ENCODE measurements at regions not wholly inside any gene's neighbourhood (a gene's known extent, or its start where the extent isn't known, plus 50 kb on each side); places are given as distances from the start of the nearest gene placed in this dataset.

DNA sequence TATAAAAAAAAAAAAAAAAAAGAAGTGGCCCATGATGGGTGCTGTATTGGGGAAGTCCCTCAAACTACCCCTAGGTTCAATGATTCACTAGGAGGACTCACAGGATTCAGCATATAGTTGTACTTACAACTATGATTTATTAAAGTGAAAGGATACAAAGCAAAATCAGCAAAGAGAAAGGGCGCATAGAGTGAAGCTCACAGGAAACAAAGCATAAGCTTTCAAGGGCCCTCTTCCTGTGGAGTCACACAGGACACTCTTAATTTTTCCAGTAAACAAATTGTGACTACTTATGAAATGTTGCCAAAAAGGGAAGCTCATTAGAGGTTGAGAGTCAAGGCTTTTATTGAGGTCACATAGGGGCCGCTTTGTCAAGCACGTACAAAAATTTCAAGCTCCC, 153.7 kb upstream of the GAP43 start:
- intact Hi-C loops (cut with DNase I): no loop called here
- no peak overlapping the region for H3K4me3 ChIP-seq
- no peaks in the 10 kb centered on the region for H3K4me1 ChIP-seq
- no peaks in the 10 kb centered on the region for H3K9me3 ChIP-seq
- 44 to 60% methylated on average over 3 of the region's 3 CpGs for WGBS, 2 donors
- no peaks in the 10 kb centered on the region for H3K27me3 ChIP-seq
- H3K27ac ChIP-seq: no peak overlapping the region
- no peak for DNase-seq
- H3K36me3 ChIP-seq (replicated peaks in 1 of 2; ENCODE audit: insufficient read depth in 1 of 2, low read depth in 2 of 2): no peaks in the 10 kb centered on the region
- ATAC-seq: no peak
- TF ChIP-seq, protein P1, sequence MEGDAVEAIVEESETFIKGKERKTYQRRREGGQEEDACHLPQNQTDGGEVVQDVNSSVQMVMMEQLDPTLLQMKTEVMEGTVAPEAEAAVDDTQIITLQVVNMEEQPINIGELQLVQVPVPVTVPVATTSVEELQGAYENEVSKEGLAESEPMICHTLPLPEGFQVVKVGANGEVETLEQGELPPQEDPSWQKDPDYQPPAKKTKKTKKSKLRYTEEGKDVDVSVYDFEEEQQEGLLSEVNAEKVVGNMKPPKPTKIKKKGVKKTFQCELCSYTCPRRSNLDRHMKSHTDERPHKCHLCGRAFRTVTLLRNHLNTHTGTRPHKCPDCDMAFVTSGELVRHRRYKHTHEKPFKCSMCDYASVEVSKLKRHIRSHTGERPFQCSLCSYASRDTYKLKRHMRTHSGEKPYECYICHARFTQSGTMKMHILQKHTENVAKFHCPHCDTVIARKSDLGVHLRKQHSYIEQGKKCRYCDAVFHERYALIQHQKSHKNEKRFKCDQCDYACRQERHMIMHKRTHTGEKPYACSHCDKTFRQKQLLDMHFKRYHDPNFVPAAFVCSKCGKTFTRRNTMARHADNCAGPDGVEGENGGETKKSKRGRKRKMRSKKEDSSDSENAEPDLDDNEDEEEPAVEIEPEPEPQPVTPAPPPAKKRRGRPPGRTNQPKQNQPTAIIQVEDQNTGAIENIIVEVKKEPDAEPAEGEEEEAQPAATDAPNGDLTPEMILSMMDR (IDR thresholded peaks at IDR 0.05): no peak
- no peak for TF ChIP-seq POLR2A (IDR thresholded peaks at IDR 0.05)

- no peak overlapping the region for H3K27ac ChIP-seq
- H3K9me3 ChIP-seq: no peaks in the 10 kb centered on the region
- no peak overlapping the region for H3K4me3 ChIP-seq
- ATAC-seq: no peak
- no peaks in the 10 kb centered on the region for H3K4me1 ChIP-seq
- DNase-seq: no peak
- TF ChIP-seq, protein P1 (IDR thresholded peaks at IDR 0.05): no peak
- TF ChIP-seq POLR2A (IDR thresholded peaks at IDR 0.05): no peak
- H3K36me3 ChIP-seq (replicated peaks in 1 of 2; ENCODE audit: insufficient read depth in 1 of 2, low read depth in 2 of 2): no peaks in the 10 kb centered on the region
- intact Hi-C loops (cut with DNase I): no loop called here
- no peaks in the 10 kb centered on the region for H3K27me3 ChIP-seq
- WGBS, 2 donors: 49 to 57% methylated on average over 3 of the region's 3 CpGs
Measured at GRCh38 chr3:115470254-115470653, 153.1 kb upstream of the GAP43 start.

DNA sequence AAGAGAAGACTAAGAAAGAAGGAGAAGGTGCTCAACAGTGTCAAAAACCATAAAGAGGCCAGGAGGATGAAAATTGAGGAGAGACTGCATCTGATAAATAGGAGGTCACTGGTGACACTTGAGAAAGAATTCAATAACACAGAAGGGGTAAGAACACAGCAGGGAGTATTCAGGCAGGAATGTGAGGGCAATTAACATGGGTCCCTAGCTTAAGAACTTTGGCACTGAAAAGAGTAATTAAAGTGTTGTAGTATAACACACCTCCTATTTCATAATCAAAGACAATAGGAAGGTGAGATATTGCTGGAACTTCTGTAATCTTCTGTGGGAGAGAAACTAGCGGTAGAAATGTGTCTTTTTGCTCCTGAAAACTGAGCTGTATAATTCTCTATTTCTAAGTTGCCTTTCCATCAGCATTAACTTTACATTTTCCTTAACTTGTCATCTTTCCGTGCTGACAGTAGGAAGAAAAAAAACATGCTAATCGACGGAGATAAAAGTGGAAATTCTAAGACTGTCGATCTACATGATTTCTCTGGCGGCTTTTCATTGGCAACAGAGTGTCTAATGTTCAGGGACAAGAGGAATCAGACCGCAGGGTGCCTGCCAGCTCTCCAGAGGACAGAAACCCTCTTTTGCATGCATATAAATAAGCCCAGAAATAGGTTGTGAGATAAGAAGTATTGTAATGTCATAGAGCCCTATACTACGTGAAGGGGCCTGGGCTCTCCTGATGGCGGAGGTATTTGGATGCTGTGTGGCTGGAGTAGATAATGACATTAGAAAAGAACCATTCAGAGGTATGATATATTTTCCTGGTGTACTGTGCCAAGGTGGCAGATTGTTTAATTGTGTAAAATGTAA, 147.9 kb upstream of the GAP43 start:
- 60 to 65% methylated on average over 9 of the region's 9 CpGs for WGBS, 2 donors
- DNase-seq (no peak), ATAC-seq (no peak)
- Histone ChIP-seq H3K9me3 (no peaks in the 10 kb centered on the region), H3K27me3 (no peaks in the 10 kb centered on the region), H3K4me1 (no peaks in the 10 kb centered on the region), H3K36me3 (replicated peaks in 1 of 2; ENCODE audit: insufficient read depth in 1 of 2, low read depth in 2 of 2) (no peaks in the 10 kb centered on the region), H3K27ac (no peak overlapping the region), H3K4me3 (no peak overlapping the region)
- TF ChIP-seq POLR2A (IDR thresholded peaks at IDR 0.05): no peak
- TF ChIP-seq, protein P1 (IDR thresholded peaks at IDR 0.05): no peak
- intact Hi-C loops (cut with DNase I): no loop called here

- H3K36me3 ChIP-seq (replicated peaks in 1 of 2; ENCODE audit: insufficient read depth in 1 of 2, low read depth in 2 of 2): no peaks in the 10 kb centered on the region
- ATAC-seq: no peak
- DNase-seq: no peak
- TF ChIP-seq, protein P1 (IDR thresholded peaks at IDR 0.05): no peak
- TF ChIP-seq POLR2A (IDR thresholded peaks at IDR 0.05): no peak
- no peaks in the 10 kb centered on the region for H3K4me1 ChIP-seq
- H3K27me3 ChIP-seq: no peaks in the 10 kb centered on the region
- no peak overlapping the region for H3K4me3 ChIP-seq
- H3K9me3 ChIP-seq: no peaks in the 10 kb centered on the region
- no peak overlapping the region for H3K27ac ChIP-seq
- intact Hi-C loops (cut with DNase I): no loop called here
Measured at GRCh38 chr3:115476472-115476871, 146.8 kb upstream of the GAP43 start.

DNA sequence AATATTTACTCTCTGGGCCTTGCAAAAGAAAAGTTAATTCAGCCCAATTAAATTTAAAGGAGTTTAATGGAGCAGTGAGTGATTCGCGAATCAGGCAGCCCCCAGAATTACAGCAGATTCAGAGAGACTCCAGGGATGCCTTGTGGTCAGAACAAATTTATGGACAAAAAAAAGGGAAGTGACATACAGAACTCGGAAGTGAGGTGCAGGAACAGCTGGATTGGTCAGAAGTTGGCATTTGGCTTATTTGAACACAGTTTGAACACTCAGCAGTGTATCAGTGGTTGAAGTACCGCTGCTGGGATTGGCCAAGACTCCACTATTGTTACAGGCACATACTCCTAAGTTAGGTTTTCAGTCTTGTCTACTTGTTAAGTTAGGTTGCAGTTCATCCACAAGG, 145.0 kb upstream of the GAP43 start:
- Histone ChIP-seq H3K9me3 (no peaks in the 10 kb centered on the region), H3K4me1 (no peaks in the 10 kb centered on the region), H3K4me3 (no peak overlapping the region), H3K27ac (no peak overlapping the region), H3K36me3 (replicated peaks in 1 of 2; ENCODE audit: insufficient read depth in 1 of 2, low read depth in 2 of 2) (no peaks in the 10 kb centered on the region), H3K27me3 (no peaks in the 10 kb centered on the region)
- no peak for DNase-seq
- intact Hi-C loops (cut with DNase I): no loop called here
- no peak for ATAC-seq
- WGBS, 2 donors: 72 to 80% methylated on average over 4 of the region's 4 CpGs
- TF ChIP-seq, protein P1 (IDR thresholded peaks at IDR 0.05): no peak
- TF ChIP-seq POLR2A (IDR thresholded peaks at IDR 0.05): no peak
